PC-3 (cell line): ENCODE measurements at regions not wholly inside any gene's neighbourhood (a gene's known extent, or its start where the extent isn't known, plus 50 kb on each side); places are given as distances from the start of the nearest gene placed in this dataset.

ENCODE experiments used
- ATAC-seq: fragments of 200-7000 bp; cut with Tn5 transposase; 2 replicates; pipeline ENCODE4 v1.9.1; 2020; ENCODE audit warnings: mild to moderate bottlenecking, moderate library complexity
- BruUV-seq: library from RNA; stranded (reverse); fragments of 400-500 nt; replicated peaks from 2 replicates; lab custom pipeline; 2021; lab: Mats Ljungman, UMichigan
- CTCF ChIA-PET: fragments of 300-600 bp; sonication (Branson Sonifier 250); formaldehyde crosslinking; loops from one replicate; lab custom pipeline; 2022; ENCODE audit warnings: antibody characterized with exemption; lab: Charles Lee
- POLR2A ChIA-PET: fragments of 300-600 bp; sonication (Branson Sonifier 250); formaldehyde crosslinking; loops from one replicate; lab custom pipeline; 2022; ENCODE audit warnings: antibody characterized with exemption; ENCODE audit not compliant: unreplicated experiment; lab: Charles Lee
- DNase-seq: peaks from one replicate; pipeline ENCODE4 v3.0.0-alpha.2; 2015
- H2AFZ ChIP-seq: fragments of 300-600 bp; sonication (generic); 2 replicates; pipeline ENCODE4 v1.6.0; 2016; ENCODE audit warnings: antibody characterized with exemption, low read length
- H3F3A ChIP-seq: fragments of 300-600 bp; sonication (generic); one replicate; pipeline ENCODE4 v1.6.0; 2017; ENCODE audit warnings: antibody characterized with exemption, low read length, control low read depth, mild to moderate bottlenecking; ENCODE audit not compliant: unreplicated experiment
- H3K27ac ChIP-seq: fragments of 300-600 bp; sonication (generic); 2 replicates; pipeline ENCODE4 v1.5.1; 2016; ENCODE audit warnings: mild to moderate bottlenecking, low read length
- H3K27me3 ChIP-seq: fragments of 300-600 bp; sonication (generic); 2 replicates; pipeline ENCODE4 v1.6.1; 2016; ENCODE audit warnings: low read length, mixed read lengths
- H3K36me3 ChIP-seq: fragments of 300-600 bp; sonication (generic); 2 replicates; pipeline ENCODE4 v1.6.1; 2016; ENCODE audit warnings: low read depth, mixed run types, low read length, mixed read lengths
- H3K4me1 ChIP-seq: fragments of 300-600 bp; sonication (generic); 2 replicates; pipeline ENCODE4 v1.5.1; 2016; ENCODE audit warnings: low read length; ENCODE audit not compliant: insufficient read depth
- H3K4me2 ChIP-seq: fragments of 300-600 bp; sonication (generic); 2 replicates; pipeline ENCODE4 v1.6.0; 2016; ENCODE audit warnings: low read length
- H3K4me3 ChIP-seq: fragments of 300-600 bp; sonication (generic); 2 replicates; pipeline ENCODE4 v1.5.1; 2016; ENCODE audit warnings: mild to moderate bottlenecking, low read length, mixed read lengths
- H3K79me2 ChIP-seq: fragments of 300-600 bp; sonication (generic); 2 replicates; pipeline ENCODE4 v1.6.1; 2017; ENCODE audit warnings: low read length, mixed read lengths
- H3K9ac ChIP-seq: fragments of 300-600 bp; sonication (generic); 2 replicates; pipeline ENCODE4 v1.6.0; 2016; ENCODE audit warnings: mild to moderate bottlenecking, low read length
- H3K9me2 ChIP-seq: fragments of 300-600 bp; sonication (generic); replicated peaks from 2 replicates; pipeline ENCODE4 v1.6.1; 2016; ENCODE audit warnings: mixed run types, low read length, mixed read lengths
- H3K9me3 ChIP-seq: fragments of 300-600 bp; sonication (generic); 2 replicates; pipeline ENCODE4 v1.6.1; 2016; ENCODE audit warnings: low read length, mixed read lengths
- H4K20me1 ChIP-seq: fragments of 300-600 bp; sonication (generic); 2 replicates; pipeline ENCODE4 v1.6.1; 2016; ENCODE audit warnings: low read length, mixed read lengths
- CTCF ChIP-seq: fragments of 300-600 bp; sonication (generic); conservative IDR thresholded peaks from 2 replicates; pipeline ENCODE4 v1.5.1; 2017; ENCODE audit warnings: antibody characterized with exemption, low read depth, mild to moderate bottlenecking, low read length
- EZH2 ChIP-seq: fragments of 300-600 bp; sonication (generic); IDR thresholded peaks from one replicate; pipeline ENCODE4 v1.6.1; 2017; ENCODE audit warnings: antibody characterized with exemption, mild to moderate bottlenecking, low read length; ENCODE audit not compliant: unreplicated experiment
- EZH2phosphoT487 ChIP-seq: fragments of 300-600 bp; sonication (generic); IDR thresholded peaks from 2 replicates; pipeline ENCODE4 v1.6.1; 2018; ENCODE audit warnings: mild to moderate bottlenecking, antibody characterized with exemption, low read length, borderline replicate concordance
- intact Hi-C: fragments of 100-400 bp; cut with micrococcal nuclease; formaldehyde crosslinking; loops from 2 replicates; pipeline ENCODE4 v1.9.0; 2023

GRCh38 chr12:83666690-83667089 is 980.0 kb downstream of the TMTC2 start:
- Histone ChIP-seq H3K4me3 (no peak overlapping the region), H2AFZ (no peak overlapping the region), H3K27ac (no peak overlapping the region), H3K9ac (no peak overlapping the region), H3K79me2 (no peaks in the 10 kb centered on the region), H3K27me3 (no peaks in the 10 kb centered on the region), H3K4me1 (no peaks in the 10 kb centered on the region), H3K9me2 (no peaks in the 10 kb centered on the region), H3K9me3 (no peaks in the 10 kb centered on the region), H3F3A (no peaks in the 10 kb centered on the region), H3K4me2 (no peak overlapping the region), H4K20me1 (no peaks in the 10 kb centered on the region), H3K36me3 (no peaks in the 10 kb centered on the region)
- no TSS peak for BruUV-seq
- ATAC-seq (no peak), DNase-seq (no peak)
- ChIA-PET CTCF (no interaction called here), POLR2A (no interaction called here)
- no peak for TF ChIP-seq CTCF
- TF ChIP-seq EZH2 = no peak
- no peak for TF ChIP-seq EZH2phosphoT487
- intact Hi-C loops = no loop called here

- no peak overlapping the region for H3K9ac ChIP-seq
- no TSS peak for BruUV-seq
- H4K20me1 ChIP-seq = no peaks in the 10 kb centered on the region
- no peaks in the 10 kb centered on the region for H3K9me3 ChIP-seq
- no peak overlapping the region for H3K27ac ChIP-seq
- H3F3A ChIP-seq = no peaks in the 10 kb centered on the region
- intact Hi-C loops = no loop called here
- H3K79me2 ChIP-seq = no peaks in the 10 kb centered on the region
- H3K27me3 ChIP-seq = no peaks in the 10 kb centered on the region
- POLR2A ChIA-PET = no interaction called here
- CTCF ChIA-PET = no interaction called here
- H3K4me1 ChIP-seq = no peaks in the 10 kb centered on the region
- no peak for ATAC-seq
- H3K36me3 ChIP-seq = no peaks in the 10 kb centered on the region
- no peak overlapping the region for H3K4me3 ChIP-seq
- H2AFZ ChIP-seq = no peak overlapping the region
- TF ChIP-seq CTCF (no peak), EZH2 (no peak), EZH2phosphoT487 (no peak)
- H3K9me2 ChIP-seq = no peaks in the 10 kb centered on the region
- DNase-seq = no peak
- H3K4me2 ChIP-seq = no peak overlapping the region
These were observed 979.0 kb downstream of the TMTC2 start for GRCh38 chr12:83665634-83666218.

DNA sequence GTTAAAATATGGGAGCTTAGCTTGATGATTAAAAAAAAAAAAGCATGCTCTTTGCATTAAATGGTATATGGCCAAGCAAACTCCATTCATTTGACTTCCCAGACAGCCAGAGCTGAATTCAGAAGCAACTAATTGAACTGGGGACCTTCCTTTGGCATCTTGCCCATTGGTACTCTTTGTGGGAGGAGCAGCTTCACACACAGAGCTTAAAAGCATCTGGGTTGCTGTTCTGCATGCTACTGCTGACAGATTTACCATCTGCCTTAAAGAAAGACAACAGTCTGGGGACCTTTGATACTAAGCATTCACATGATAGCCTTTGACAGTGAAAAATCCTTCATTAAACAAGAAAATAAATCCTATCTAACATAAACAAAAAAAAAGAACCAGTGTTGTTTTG is 977.9 kb downstream of the TMTC2 start:
- no TSS peak for BruUV-seq
- POLR2A ChIA-PET = no interaction called here
- H3K27ac ChIP-seq = no peak overlapping the region
- H3K9me3 ChIP-seq = no peaks in the 10 kb centered on the region
- H3K4me3 ChIP-seq = no peak overlapping the region
- H3K4me2 ChIP-seq = no peak overlapping the region
- H2AFZ ChIP-seq = no peak overlapping the region
- no peaks in the 10 kb centered on the region for H3K79me2 ChIP-seq
- no peak for DNase-seq
- no peaks in the 10 kb centered on the region for H3K27me3 ChIP-seq
- H3K4me1 ChIP-seq = no peaks in the 10 kb centered on the region
- CTCF ChIA-PET = interaction anchor here (0.6 kb wide), 1 partner anchor 64 kb away, joined by 4 read pairs; no protein-coding TSS in a partner anchor
- H3K9me2 ChIP-seq = no peaks in the 10 kb centered on the region
- no peak overlapping the region for H3K9ac ChIP-seq
- H3F3A ChIP-seq = no peaks in the 10 kb centered on the region
- ATAC-seq = no peak
- H3K36me3 ChIP-seq = no peaks in the 10 kb centered on the region
- no peak for TF ChIP-seq CTCF
- no peak for TF ChIP-seq EZH2phosphoT487
- TF ChIP-seq EZH2 = no peak
- H4K20me1 ChIP-seq = no peaks in the 10 kb centered on the region
- intact Hi-C loops = no loop called here
